Keratinocyte (primary cell): ENCODE measurements at regions not wholly inside any gene's neighbourhood (a gene's known extent, or its start where the extent isn't known, plus 50 kb on each side); places are given as distances from the start of the nearest gene placed in this dataset.

Experiments
- EZH2 ChIP-seq: IDR thresholded peaks from one replicate; pipeline ENCODE4 v1.6.1; 2012; ENCODE audit warnings: inconsistent platforms, mild to moderate bottlenecking, low read length, moderate library complexity
- TF ChIP-seq, protein P1 (sequence below), 3 experiments: IDR thresholded peaks in 1 of 3; conservative IDR thresholded peaks in 1 of 3; optimal IDR thresholded peaks in 1 of 3; 2 replicates in 2 of 3; 3 replicates in 1 of 3; pipeline versions ENCODE3 to v1.5.1; 2011; ENCODE audit warnings: low read length in 3 of 3, mild to moderate bottlenecking in 3 of 3, moderate library complexity in 2 of 3, control low read depth in 1 of 3, inconsistent platforms in 1 of 3; ENCODE audit not compliant: insufficient read depth in 2 of 3; ENCODE audit errors: extremely low read depth in 1 of 3

DNA sequence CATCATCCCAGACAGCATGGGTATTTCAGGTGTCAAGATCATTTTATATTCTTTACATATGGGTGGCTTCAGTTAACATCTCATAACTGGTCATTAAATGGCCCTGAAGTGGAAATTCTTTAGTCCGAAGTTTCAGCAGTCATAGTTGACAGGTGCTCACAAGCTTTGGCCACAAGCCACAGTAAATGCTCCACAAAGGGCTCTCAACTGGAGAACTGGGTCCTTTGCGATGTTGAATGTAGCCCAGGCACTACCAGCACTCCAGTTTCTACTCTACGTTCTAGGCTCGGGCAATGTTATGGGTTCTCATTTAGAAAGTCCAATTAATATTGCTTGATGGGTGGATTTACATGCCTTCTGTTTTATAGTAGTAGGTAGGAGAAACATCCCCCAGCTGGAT lies 206.3 kb downstream of the CWF19L2 start:
- TF ChIP-seq, protein P1, sequence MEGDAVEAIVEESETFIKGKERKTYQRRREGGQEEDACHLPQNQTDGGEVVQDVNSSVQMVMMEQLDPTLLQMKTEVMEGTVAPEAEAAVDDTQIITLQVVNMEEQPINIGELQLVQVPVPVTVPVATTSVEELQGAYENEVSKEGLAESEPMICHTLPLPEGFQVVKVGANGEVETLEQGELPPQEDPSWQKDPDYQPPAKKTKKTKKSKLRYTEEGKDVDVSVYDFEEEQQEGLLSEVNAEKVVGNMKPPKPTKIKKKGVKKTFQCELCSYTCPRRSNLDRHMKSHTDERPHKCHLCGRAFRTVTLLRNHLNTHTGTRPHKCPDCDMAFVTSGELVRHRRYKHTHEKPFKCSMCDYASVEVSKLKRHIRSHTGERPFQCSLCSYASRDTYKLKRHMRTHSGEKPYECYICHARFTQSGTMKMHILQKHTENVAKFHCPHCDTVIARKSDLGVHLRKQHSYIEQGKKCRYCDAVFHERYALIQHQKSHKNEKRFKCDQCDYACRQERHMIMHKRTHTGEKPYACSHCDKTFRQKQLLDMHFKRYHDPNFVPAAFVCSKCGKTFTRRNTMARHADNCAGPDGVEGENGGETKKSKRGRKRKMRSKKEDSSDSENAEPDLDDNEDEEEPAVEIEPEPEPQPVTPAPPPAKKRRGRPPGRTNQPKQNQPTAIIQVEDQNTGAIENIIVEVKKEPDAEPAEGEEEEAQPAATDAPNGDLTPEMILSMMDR (optimal IDR thresholded peaks at IDR 0.05 in 1 of 3, IDR thresholded peaks at IDR 0.05 in 1 of 3, conservative IDR thresholded peaks at IDR 0.05 in 1 of 3; ENCODE audit: extremely low read depth in 1 of 3, insufficient read depth in 2 of 3, low read length in 3 of 3), result no peak
- TF ChIP-seq EZH2, result no peak
